Testis (tissue), 2 donors: ENCODE measurements at regions not wholly inside any gene's neighbourhood (a gene's known extent, or its start where the extent isn't known, plus 50 kb on each side); places are given as distances from the start of the nearest gene placed in this dataset.

ENCODE experiments used
- DNase-seq: peaks from one replicate; pipeline ENCODE4 v3.0.0-alpha.2; 2019
- H3K27ac ChIP-seq, 2 donors: fragments of 200-600 bp; sonication (generic); one replicate each; pipeline ENCODE4 v1.5.1; 2019
- H3K27me3 ChIP-seq: fragments of 200-600 bp; sonication (generic); one replicate; pipeline ENCODE4 v1.5.1; 2019
- H3K36me3 ChIP-seq: fragments of 200-600 bp; sonication (generic); one replicate; pipeline ENCODE4 v1.5.1; 2017; ENCODE audit warnings: low read depth; ENCODE audit errors: missing control alignments
- H3K4me1 ChIP-seq: fragments of 200-600 bp; sonication (generic); one replicate; pipeline ENCODE4 v1.5.1; 2019
- H3K4me3 ChIP-seq, 2 donors: fragments of 200-600 bp; sonication (generic); one replicate each; pipeline ENCODE4 v1.5.1; 2017 to 2019
- H3K9me3 ChIP-seq: fragments of 200-600 bp; sonication (generic); one replicate; pipeline ENCODE4 v1.5.1; 2017
- CTCF ChIP-seq, 3 experiments: fragments of 450-650 bp in 2 of 3; fragments of 200-600 bp in 1 of 3; sonication (generic) in 1 of 3; IDR thresholded peaks; one replicate each; pipeline ENCODE4 v1.5.1; 2016 to 2019; ENCODE audit warnings: antibody characterized with exemption in 3 of 3, mild to moderate bottlenecking in 2 of 3, moderate library complexity in 1 of 3
- POLR2A ChIP-seq: fragments of 450-650 bp; IDR thresholded peaks from one replicate; pipeline ENCODE4 v1.6.1; 2017; ENCODE audit warnings: antibody characterized with exemption, mild to moderate bottlenecking, moderate library complexity
- WGBS, 2 donors: methylation state at CpG; one replicate each; pipeline ENCODE4 v1.1.5; 2018; 5-methylcytosine and 5-hydroxymethylcytosine counted together
- intact Hi-C: fragments of 100-400 bp; cut with DNase I; formaldehyde crosslinking; loops from one replicate; pipeline ENCODE4 v1.15.1; 2023; ENCODE audit warnings: low total_unique reads

DNA sequence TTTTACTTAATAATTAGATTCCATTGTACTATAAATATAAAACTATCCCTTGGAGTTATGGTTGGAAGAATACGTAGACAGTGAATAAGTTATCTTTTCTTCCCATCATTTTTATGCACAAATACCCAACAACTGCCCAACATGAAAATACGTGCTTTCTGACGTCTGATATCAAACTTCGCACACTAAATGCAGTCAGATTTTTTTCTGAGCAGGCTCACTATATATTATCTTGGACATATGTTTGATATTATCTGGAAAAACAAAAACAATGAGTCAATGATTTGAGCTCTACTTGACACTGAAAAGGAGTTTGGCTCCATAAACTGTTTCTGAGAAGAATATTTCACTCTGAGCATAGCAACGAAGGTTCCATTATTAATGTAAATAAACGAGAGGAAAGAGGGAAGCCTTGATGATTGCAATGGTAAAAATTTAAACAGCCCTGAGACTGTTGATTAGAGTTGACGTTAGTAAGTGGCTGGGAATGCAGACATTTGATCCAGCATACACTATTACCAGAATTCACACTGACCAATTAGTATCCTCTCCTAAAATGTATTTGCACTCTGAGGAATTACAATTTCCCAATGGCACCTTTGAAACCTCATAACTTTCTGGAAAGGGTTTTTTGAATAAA lies 1090.0 kb downstream of the EPHA7 start:
- intact Hi-C loops, result no loop called here
- WGBS, 2 donors, result 75 to 77% methylated on average over 7 of the region's 7 CpGs
- no peak overlapping the region for H3K27ac ChIP-seq
- TF ChIP-seq CTCF (IDR thresholded peaks at IDR 0.05) (no peak), POLR2A (no peak)
- no peak overlapping the region for H3K4me3 ChIP-seq
- DNase-seq, result no peak
- H3K4me1 ChIP-seq, result no peaks in the 10 kb centered on the region
- no peaks in the 10 kb centered on the region for H3K27me3 ChIP-seq
- H3K9me3 ChIP-seq, result no peaks in the 10 kb centered on the region
- no peaks in the 10 kb centered on the region for H3K36me3 ChIP-seq

DNA sequence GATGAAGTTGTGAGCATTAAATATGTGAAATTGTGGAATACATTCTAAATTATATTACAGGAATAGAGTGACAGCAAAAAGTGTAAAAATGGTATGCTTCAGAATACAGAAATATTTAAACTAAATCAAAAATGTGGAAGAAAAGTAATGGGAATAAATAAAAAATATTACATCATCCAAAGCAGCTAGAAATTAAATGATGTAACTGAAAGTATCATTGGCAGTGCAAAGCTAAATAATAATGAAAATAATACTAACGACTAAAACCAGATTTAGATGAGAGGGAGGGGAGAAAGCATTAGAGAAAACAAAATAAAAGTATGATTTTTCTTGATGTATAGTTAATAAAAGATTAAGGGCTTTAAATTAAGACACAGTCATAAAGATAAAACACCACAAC lies 1104.0 kb downstream of the EPHA7 start:
- 74 to 79% methylated on average over 1 of the region's 1 CpG for WGBS, 2 donors
- intact Hi-C loops, result no loop called here
- Histone ChIP-seq H3K36me3 (no peaks in the 10 kb centered on the region), H3K9me3 (no peaks in the 10 kb centered on the region), H3K4me3 (no peak overlapping the region), H3K27me3 (no peaks in the 10 kb centered on the region), H3K4me1 (no peaks in the 10 kb centered on the region), H3K27ac (no peak overlapping the region)
- no peak for DNase-seq
- TF ChIP-seq CTCF (IDR thresholded peaks at IDR 0.05) (no peak), POLR2A (no peak)

GRCh38 chr6:92297101-92297500 lies 1122.3 kb downstream of the EPHA7 start:
- intact Hi-C loops, result no loop called here
- 55 to 69% methylated on average over 4 of the region's 4 CpGs for WGBS, 2 donors
- no peak for TF ChIP-seq POLR2A

DNA sequence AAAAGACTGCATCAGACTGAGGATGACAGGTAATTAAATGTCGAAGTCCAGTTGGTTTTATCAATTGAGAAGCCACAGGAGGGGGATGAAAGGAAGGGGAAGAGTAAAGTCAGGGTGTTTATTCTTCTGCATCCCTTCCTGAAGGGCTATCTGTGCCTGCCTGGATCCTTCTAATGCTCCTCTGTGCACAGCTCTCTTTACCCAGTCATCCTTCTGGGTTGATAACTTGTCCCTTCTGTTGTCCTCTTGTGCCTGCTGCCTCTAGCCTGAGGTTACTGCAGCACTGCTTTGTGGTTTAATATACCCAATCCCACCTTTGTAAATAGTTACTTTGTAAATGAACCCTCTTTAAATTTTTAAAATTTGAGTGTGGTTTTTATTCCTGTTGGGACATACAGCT lies 1127.3 kb downstream of the EPHA7 start:
- WGBS, 2 donors, result 66 to 72% methylated on average over 1 of the region's 1 CpG
- Histone ChIP-seq H3K9me3 (no peaks in the 10 kb centered on the region), H3K27ac (no peak overlapping the region), H3K4me3 (no peak overlapping the region), H3K36me3 (no peaks in the 10 kb centered on the region), H3K27me3 (no peaks in the 10 kb centered on the region), H3K4me1 (no peaks in the 10 kb centered on the region)
- no peak for TF ChIP-seq POLR2A
- no peak for TF ChIP-seq CTCF (IDR thresholded peaks at IDR 0.05)
- DNase-seq, result no peak
- intact Hi-C loops, result no loop called here

More at GRCh38 chr6:92297101-92297500, 1122.3 kb downstream of the EPHA7 start:
- H3K36me3 ChIP-seq, result no peaks in the 10 kb centered on the region
- no peaks in the 10 kb centered on the region for H3K9me3 ChIP-seq
- DNase-seq, result no peak
- no peak overlapping the region for H3K27ac ChIP-seq
- H3K27me3 ChIP-seq, result no peaks in the 10 kb centered on the region
- H3K4me3 ChIP-seq, result no peak overlapping the region
- H3K4me1 ChIP-seq, result no peaks in the 10 kb centered on the region

GRCh38 chr6:92289831-92290230 lies 1129.5 kb downstream of the EPHA7 start:
- no peaks in the 10 kb centered on the region for H3K9me3 ChIP-seq
- no peak for TF ChIP-seq CTCF (IDR thresholded peaks at IDR 0.05)
- no peak for TF ChIP-seq POLR2A
- DNase-seq, result no peak
- H3K27ac ChIP-seq, result no peak overlapping the region
- H3K27me3 ChIP-seq, result no peaks in the 10 kb centered on the region
- H3K4me1 ChIP-seq, result no peaks in the 10 kb centered on the region
- no peaks in the 10 kb centered on the region for H3K36me3 ChIP-seq
- no peak overlapping the region for H3K4me3 ChIP-seq
- intact Hi-C loops, result no loop called here
